ENCODE measurements at regions not wholly inside any gene's neighbourhood (a gene's known extent, or its start where the extent isn't known, plus 50 kb on each side); places are given as distances from the start of the nearest gene placed in this dataset.

- no peak for DNase-seq
Measured at GRCh38 chr12:106006940-106007339, 131.8 kb downstream of the NUAK1 start.

GRCh38 chr12:106010741-106011140 is 128.0 kb downstream of the NUAK1 start:
- DNase-seq: no peak

Measured in NCI-H345 (cell line).